ENCODE measurements at regions not wholly inside any gene's neighbourhood (a gene's known extent, or its start where the extent isn't known, plus 50 kb on each side); places are given as distances from the start of the nearest gene placed in this dataset.

DNA sequence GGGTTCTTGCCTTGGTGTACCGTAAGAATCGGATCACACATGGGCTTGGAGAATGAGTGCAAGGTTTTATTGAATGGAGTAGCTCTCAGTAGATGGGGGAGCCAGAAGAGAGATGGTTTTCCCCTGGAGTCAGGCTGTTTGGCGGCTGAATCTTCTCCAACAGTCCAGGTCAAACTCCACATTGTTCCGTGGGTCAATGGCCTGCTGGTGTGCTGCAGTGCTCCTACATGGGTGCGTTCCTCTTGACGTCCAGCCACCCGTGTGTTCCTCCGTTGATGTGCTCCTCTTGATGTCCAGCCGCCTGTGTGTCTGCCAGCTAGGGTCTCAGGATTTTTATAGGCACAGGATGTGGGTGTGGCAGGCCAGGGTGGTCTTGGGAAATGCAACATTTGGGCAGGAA lies 69.3 kb upstream of the AGBL1 start:
- WGBS (ENCODE audit: extremely low coverage, insufficient coverage, low lambda C conversion rate): no CpG with 5 or more reads among the region's 9 CpGs
- Histone ChIP-seq H3K36me3 (ENCODE audit: control insufficient read depth, insufficient read depth, low read length) (no peaks in the 10 kb centered on the region), H3K4me3 (ENCODE audit: low read length) (no peak overlapping the region), H2BK5ac (ENCODE audit: low read length) (no peak overlapping the region), H3K56ac (ENCODE audit: low read length) (no peak overlapping the region), H2AK5ac (ENCODE audit: low read length) (no peak overlapping the region), H3K4me1 (ENCODE audit: control insufficient read depth, low read depth, low read length) (no peaks in the 10 kb centered on the region), H3K23ac (ENCODE audit: low read length) (no peak overlapping the region), H3K27ac (ENCODE audit: low read depth, low read length) (no peak overlapping the region), H3K27me3 (ENCODE audit: insufficient read depth, low read length, poor library complexity) (no peaks in the 10 kb centered on the region), H2BK15ac (replicated peaks; ENCODE audit: low read depth) (no peak overlapping the region), H3K79me1 (ENCODE audit: low read length) (no peaks in the 10 kb centered on the region), H4K8ac (ENCODE audit: low read depth, low read length) (no peak overlapping the region), H3K18ac (ENCODE audit: low read length) (no peak overlapping the region), H3K79me2 (ENCODE audit: control insufficient read depth, insufficient read depth, low read length) (no peaks in the 10 kb centered on the region), H3K4ac (ENCODE audit: low read depth, low read length) (no peak overlapping the region), H4K5ac (ENCODE audit: low read length) (no peak overlapping the region), H3K9ac (ENCODE audit: low read length) (no peak overlapping the region), H3K4me2 (ENCODE audit: low read length) (no peak overlapping the region), H2BK120ac (ENCODE audit: low read depth, low read length) (no peak overlapping the region)
- DNase-seq: no peak

DNA sequence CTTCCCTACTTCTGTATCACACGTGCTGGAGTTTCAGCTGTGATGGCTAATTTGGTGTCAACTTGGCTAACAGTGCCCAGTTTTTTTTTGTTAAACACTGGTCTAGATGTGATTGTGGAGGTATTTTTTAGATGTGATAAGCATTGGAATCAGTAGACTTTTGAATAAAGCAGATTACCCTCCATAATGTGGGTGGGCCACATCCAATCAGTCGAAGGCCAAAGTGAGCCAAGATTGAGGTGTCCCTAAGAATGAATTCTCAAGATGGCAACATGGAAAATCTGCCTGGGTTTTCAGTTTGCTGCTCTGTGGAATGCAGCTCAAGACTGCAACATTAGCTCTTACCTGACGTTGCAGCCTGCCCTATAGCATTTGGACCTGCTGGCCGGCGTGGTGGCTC lies 68.8 kb upstream of the AGBL1 start:
- no peak for DNase-seq
- H3K23ac ChIP-seq (ENCODE audit: low read length): no peak overlapping the region
- H3K56ac ChIP-seq (ENCODE audit: low read length): no peak overlapping the region
- H3K79me1 ChIP-seq (ENCODE audit: low read length): no peaks in the 10 kb centered on the region
- H3K9ac ChIP-seq (ENCODE audit: low read length): no peak overlapping the region
- H3K4me3 ChIP-seq (ENCODE audit: low read length): no peak overlapping the region
- no peak overlapping the region for H2BK5ac ChIP-seq (ENCODE audit: low read length)
- no peak overlapping the region for H4K8ac ChIP-seq (ENCODE audit: low read depth, low read length)
- H3K4me2 ChIP-seq (ENCODE audit: low read length): no peak overlapping the region
- no peak overlapping the region for H3K4ac ChIP-seq (ENCODE audit: low read depth, low read length)
- H3K4me1 ChIP-seq (ENCODE audit: control insufficient read depth, low read depth, low read length): no peaks in the 10 kb centered on the region
- H3K27me3 ChIP-seq (ENCODE audit: insufficient read depth, low read length, poor library complexity): no peaks in the 10 kb centered on the region
- H4K5ac ChIP-seq (ENCODE audit: low read length): no peak overlapping the region
- no peak overlapping the region for H3K18ac ChIP-seq (ENCODE audit: low read length)
- H3K27ac ChIP-seq (ENCODE audit: low read depth, low read length): no peak overlapping the region
- WGBS (ENCODE audit: extremely low coverage, insufficient coverage, low lambda C conversion rate): no CpG with 5 or more reads among the region's 5 CpGs
- no peak overlapping the region for H2AK5ac ChIP-seq (ENCODE audit: low read length)
- H2BK120ac ChIP-seq (ENCODE audit: low read depth, low read length): no peak overlapping the region
- no peak overlapping the region for H2BK15ac ChIP-seq (replicated peaks; ENCODE audit: low read depth)
- H3K36me3 ChIP-seq (ENCODE audit: control insufficient read depth, insufficient read depth, low read length): no peaks in the 10 kb centered on the region
- no peaks in the 10 kb centered on the region for H3K79me2 ChIP-seq (ENCODE audit: control insufficient read depth, insufficient read depth, low read length)

DNA sequence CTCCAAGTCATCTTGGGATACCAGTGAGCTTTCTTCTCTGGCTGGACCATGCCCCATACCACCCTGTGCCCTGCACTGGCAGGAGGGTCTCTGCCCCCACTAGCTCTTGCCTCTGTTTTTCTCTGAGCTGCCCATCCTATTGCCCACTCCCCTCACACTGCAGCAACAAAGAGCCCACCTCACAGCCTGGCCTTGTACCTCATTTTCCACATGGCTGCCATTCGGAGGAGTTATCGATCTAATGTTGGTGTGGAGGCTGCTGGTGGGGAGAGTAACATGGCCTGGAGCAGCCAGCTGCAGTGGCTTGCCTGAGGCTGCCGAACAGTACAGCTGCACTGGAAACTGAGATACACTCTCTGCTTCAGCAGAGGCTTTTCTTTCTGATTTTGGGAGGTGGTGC lies 65.7 kb upstream of the AGBL1 start:
- Histone ChIP-seq H4K8ac (ENCODE audit: low read depth, low read length) (no peak overlapping the region), H3K56ac (ENCODE audit: low read length) (no peak overlapping the region), H3K27me3 (ENCODE audit: insufficient read depth, low read length, poor library complexity) (no peaks in the 10 kb centered on the region), H3K4me3 (ENCODE audit: low read length) (no peak overlapping the region), H2BK5ac (ENCODE audit: low read length) (no peak overlapping the region), H2BK15ac (replicated peaks; ENCODE audit: low read depth) (no peak overlapping the region), H3K79me1 (ENCODE audit: low read length) (no peaks in the 10 kb centered on the region), H2BK120ac (ENCODE audit: low read depth, low read length) (no peak overlapping the region), H3K9ac (ENCODE audit: low read length) (no peak overlapping the region), H3K4ac (ENCODE audit: low read depth, low read length) (no peak overlapping the region), H3K23ac (ENCODE audit: low read length) (no peak overlapping the region), H3K4me2 (ENCODE audit: low read length) (no peak overlapping the region), H3K36me3 (ENCODE audit: control insufficient read depth, insufficient read depth, low read length) (no peaks in the 10 kb centered on the region), H4K5ac (ENCODE audit: low read length) (no peak overlapping the region), H3K79me2 (ENCODE audit: control insufficient read depth, insufficient read depth, low read length) (no peaks in the 10 kb centered on the region), H3K27ac (ENCODE audit: low read depth, low read length) (no peak overlapping the region), H2AK5ac (ENCODE audit: low read length) (no peak overlapping the region), H3K4me1 (ENCODE audit: control insufficient read depth, low read depth, low read length) (no peaks in the 10 kb centered on the region), H3K18ac (ENCODE audit: low read length) (no peak overlapping the region)
- no peak for DNase-seq
- no CpG with 5 or more reads among the region's 3 CpGs for WGBS (ENCODE audit: extremely low coverage, insufficient coverage, low lambda C conversion rate)

GRCh38 chr15:86016750-86017149 lies 62.9 kb upstream of the AGBL1 start:
- Histone ChIP-seq H2BK5ac (ENCODE audit: low read length) (no peak overlapping the region), H2AK5ac (ENCODE audit: low read length) (no peak overlapping the region), H4K8ac (ENCODE audit: low read depth, low read length) (no peak overlapping the region), H3K4me2 (ENCODE audit: low read length) (no peak overlapping the region), H3K4me1 (ENCODE audit: control insufficient read depth, low read depth, low read length) (no peaks in the 10 kb centered on the region), H3K27ac (ENCODE audit: low read depth, low read length) (no peak overlapping the region), H3K79me1 (ENCODE audit: low read length) (no peaks in the 10 kb centered on the region), H3K18ac (ENCODE audit: low read length) (no peak overlapping the region), H3K9ac (ENCODE audit: low read length) (no peak overlapping the region), H2BK15ac (replicated peaks; ENCODE audit: low read depth) (no peak overlapping the region), H2BK120ac (ENCODE audit: low read depth, low read length) (no peak overlapping the region), H3K36me3 (ENCODE audit: control insufficient read depth, insufficient read depth, low read length) (no peaks in the 10 kb centered on the region), H3K27me3 (ENCODE audit: insufficient read depth, low read length, poor library complexity) (no peaks in the 10 kb centered on the region), H4K5ac (ENCODE audit: low read length) (no peak overlapping the region), H3K79me2 (ENCODE audit: control insufficient read depth, insufficient read depth, low read length) (no peaks in the 10 kb centered on the region), H3K4me3 (ENCODE audit: low read length) (no peak overlapping the region), H3K4ac (ENCODE audit: low read depth, low read length) (no peak overlapping the region), H3K56ac (ENCODE audit: low read length) (no peak overlapping the region), H3K23ac (ENCODE audit: low read length) (no peak overlapping the region)
- DNase-seq: peak; percentile 7
- no CpG with 5 or more reads among the region's 3 CpGs for WGBS (ENCODE audit: extremely low coverage, insufficient coverage, low lambda C conversion rate)

- no peak overlapping the region for H3K56ac ChIP-seq (ENCODE audit: low read length)
- H2BK120ac ChIP-seq (ENCODE audit: low read depth, low read length): no peak overlapping the region
- H2BK5ac ChIP-seq (ENCODE audit: low read length): no peak overlapping the region
- H4K8ac ChIP-seq (ENCODE audit: low read depth, low read length): no peak overlapping the region
- H3K79me2 ChIP-seq (ENCODE audit: control insufficient read depth, insufficient read depth, low read length): no peaks in the 10 kb centered on the region
- no peaks in the 10 kb centered on the region for H3K36me3 ChIP-seq (ENCODE audit: control insufficient read depth, insufficient read depth, low read length)
- no peaks in the 10 kb centered on the region for H3K79me1 ChIP-seq (ENCODE audit: low read length)
- H2AK5ac ChIP-seq (ENCODE audit: low read length): no peak overlapping the region
- H3K27me3 ChIP-seq (ENCODE audit: insufficient read depth, low read length, poor library complexity): no peaks in the 10 kb centered on the region
- no peak overlapping the region for H3K18ac ChIP-seq (ENCODE audit: low read length)
- H3K9ac ChIP-seq (ENCODE audit: low read length): no peak overlapping the region
- H3K4ac ChIP-seq (ENCODE audit: low read depth, low read length): no peak overlapping the region
- no peak overlapping the region for H4K5ac ChIP-seq (ENCODE audit: low read length)
- H3K4me1 ChIP-seq (ENCODE audit: control insufficient read depth, low read depth, low read length): no peaks in the 10 kb centered on the region
- H3K4me2 ChIP-seq (ENCODE audit: low read length): no peak overlapping the region
- no CpG with 5 or more reads among the region's 5 CpGs for WGBS (ENCODE audit: extremely low coverage, insufficient coverage, low lambda C conversion rate)
- DNase-seq: no peak
- no peak overlapping the region for H3K4me3 ChIP-seq (ENCODE audit: low read length)
- no peak overlapping the region for H3K23ac ChIP-seq (ENCODE audit: low read length)
- H3K27ac ChIP-seq (ENCODE audit: low read depth, low read length): no peak overlapping the region
- no peak overlapping the region for H2BK15ac ChIP-seq (replicated peaks; ENCODE audit: low read depth)
Measured at GRCh38 chr15:86018679-86019078, 61.0 kb upstream of the AGBL1 start.
